OCI-LY3 (cell line): ENCODE measurements at regions not wholly inside any gene's neighbourhood (a gene's known extent, or its start where the extent isn't known, plus 50 kb on each side); places are given as distances from the start of the nearest gene placed in this dataset.

Experiments
- H2AFZ ChIP-seq: fragments of 200-600, 300-600 bp; shearing (Covaris generic); 2 replicates; pipeline ENCODE4 v1.6.0; 2014; ENCODE audit warnings: antibody characterized with exemption, low read depth, low read length
- H3K27ac ChIP-seq: fragments of 200-600, 300-600 bp; sonication (generic); 2 replicates; pipeline ENCODE4 v1.5.1; 2014; ENCODE audit warnings: mild to moderate bottlenecking, low read length, moderate library complexity, mixed read lengths
- H3K27me3 ChIP-seq: fragments of 200-600, 300-600 bp; sonication (generic); 2 replicates; pipeline ENCODE4 v1.6.1; 2014; ENCODE audit warnings: low read depth, low read length, mixed read lengths
- H3K36me3 ChIP-seq: fragments of 200-600, 300-600 bp; sonication (generic); replicated peaks from 2 replicates; pipeline ENCODE3; 2014; ENCODE audit warnings: low read depth, low read length, mixed read lengths
- H3K4me1 ChIP-seq: fragments of 300-600, 200-600 bp; sonication (generic); 2 replicates; pipeline ENCODE4 v1.6.1; 2014; ENCODE audit warnings: low read length, mixed read lengths
- H3K4me2 ChIP-seq: fragments of 200-600, 300-600 bp; sonication (generic); 2 replicates; pipeline ENCODE4 v1.6.1; 2014; ENCODE audit warnings: low read length, mixed read lengths
- H3K4me3 ChIP-seq: fragments of 300-600, 200-600 bp; sonication (generic); 2 replicates; pipeline ENCODE4 v1.5.1; 2014; ENCODE audit warnings: antibody characterized with exemption, mild to moderate bottlenecking, low read length, moderate library complexity
- H3K79me2 ChIP-seq: fragments of 300-600, 200-600 bp; shearing (Covaris generic); 2 replicates; pipeline ENCODE4 v1.6.1; 2014; ENCODE audit warnings: mild to moderate bottlenecking, low read length, mixed read lengths
- H3K9ac ChIP-seq: fragments of 300-600, 200-600 bp; shearing (Covaris generic); 2 replicates; pipeline ENCODE4 v1.6.0; 2014; ENCODE audit warnings: mild to moderate bottlenecking, low read length, moderate library complexity
- H3K9me3 ChIP-seq: fragments of 200-600, 300-600 bp; shearing (Covaris generic); 2 replicates; pipeline ENCODE4 v1.6.1; 2014; ENCODE audit warnings: low read length, mixed read lengths; ENCODE audit not compliant: insufficient read depth
- H4K20me1 ChIP-seq: fragments of 200-600, 300-600 bp; sonication (generic); 2 replicates; pipeline ENCODE4 v1.6.1; 2016; ENCODE audit warnings: low read length, mixed read lengths; ENCODE audit not compliant: insufficient read depth
- CTCF ChIP-seq: fragments of 200-600, 300-600 bp; sonication (generic); IDR thresholded peaks from 2 replicates; pipeline ENCODE4 v1.5.1; 2014; ENCODE audit warnings: antibody characterized with exemption, low read length, low read depth
- EZH2phosphoT487 ChIP-seq: fragments of 200-600 bp; shearing (Covaris generic); IDR thresholded peaks from 2 replicates; pipeline ENCODE4 v1.6.1; 2018; ENCODE audit warnings: antibody characterized with exemption, mixed run types, low read depth

- TF ChIP-seq EZH2phosphoT487 (no peak), CTCF (no peak)
- Histone ChIP-seq H3K9ac (no peak overlapping the region), H3K9me3 (no peaks in the 10 kb centered on the region), H3K4me1 (no peaks in the 10 kb centered on the region), H3K27ac (no peak overlapping the region), H3K36me3 (no peaks in the 10 kb centered on the region), H2AFZ (no peak overlapping the region), H3K27me3 (no peaks in the 10 kb centered on the region), H4K20me1 (no peaks in the 10 kb centered on the region), H3K4me3 (no peak overlapping the region), H3K4me2 (no peak overlapping the region), H3K79me2 (no peaks in the 10 kb centered on the region)
Measured at GRCh38 chr13:73177916-73178565, 119.2 kb downstream of the KLF5 start.

- Histone ChIP-seq H2AFZ (no peak overlapping the region), H3K79me2 (no peaks in the 10 kb centered on the region), H3K4me2 (no peak overlapping the region), H3K36me3 (no peaks in the 10 kb centered on the region), H3K9ac (no peak overlapping the region), H3K27me3 (no peaks in the 10 kb centered on the region), H4K20me1 (no peaks in the 10 kb centered on the region), H3K27ac (no peak overlapping the region), H3K9me3 (no peaks in the 10 kb centered on the region), H3K4me3 (no peak overlapping the region), H3K4me1 (no peaks in the 10 kb centered on the region)
- no peak for TF ChIP-seq EZH2phosphoT487
- no peak for TF ChIP-seq CTCF
Measured at GRCh38 chr13:73177017-73177416, 118.2 kb downstream of the KLF5 start.

GRCh38 chr13:73174521-73175010 lies 115.8 kb downstream of the KLF5 start:
- H3K9ac ChIP-seq: no peak overlapping the region
- no peaks in the 10 kb centered on the region for H4K20me1 ChIP-seq
- H3K79me2 ChIP-seq: no peaks in the 10 kb centered on the region
- no peaks in the 10 kb centered on the region for H3K9me3 ChIP-seq
- H2AFZ ChIP-seq: no peak overlapping the region
- TF ChIP-seq CTCF: no peak
- no peak for TF ChIP-seq EZH2phosphoT487
- H3K4me2 ChIP-seq: no peak overlapping the region
- H3K4me3 ChIP-seq: no peak overlapping the region
- no peaks in the 10 kb centered on the region for H3K27me3 ChIP-seq
- H3K27ac ChIP-seq: no peak overlapping the region
- H3K36me3 ChIP-seq: no peaks in the 10 kb centered on the region
- H3K4me1 ChIP-seq: no peaks in the 10 kb centered on the region

GRCh38 chr13:73173279-73173811 lies 114.5 kb downstream of the KLF5 start:
- H3K4me1 ChIP-seq: no peaks in the 10 kb centered on the region
- no peaks in the 10 kb centered on the region for H3K9me3 ChIP-seq
- H3K36me3 ChIP-seq: no peaks in the 10 kb centered on the region
- no peak overlapping the region for H3K9ac ChIP-seq
- H3K4me3 ChIP-seq: no peak overlapping the region
- no peaks in the 10 kb centered on the region for H3K79me2 ChIP-seq
- TF ChIP-seq EZH2phosphoT487 (no peak), CTCF (no peak)
- H3K27ac ChIP-seq: no peak overlapping the region
- no peaks in the 10 kb centered on the region for H3K27me3 ChIP-seq
- H4K20me1 ChIP-seq: no peaks in the 10 kb centered on the region
- no peak overlapping the region for H2AFZ ChIP-seq
- no peak overlapping the region for H3K4me2 ChIP-seq
